Effector CD4-positive, alpha-beta T cell (primary cell): ENCODE measurements at regions not wholly inside any gene's neighbourhood (a gene's known extent, or its start where the extent isn't known, plus 50 kb on each side); places are given as distances from the start of the nearest gene placed in this dataset.

Experiments
- DNase-seq: peaks from one replicate; pipeline ENCODE4 v3.0.0-alpha.2; 2020

GRCh38 chr3:81439108-81439507 is 322.3 kb downstream of the GBE1 start:
- no peak for DNase-seq

GRCh38 chr3:81437683-81438082 is 323.8 kb downstream of the GBE1 start:
- DNase-seq, result no peak

- DNase-seq, result no peak
Measured at GRCh38 chr3:81436182-81436581, 325.3 kb downstream of the GBE1 start.

GRCh38 chr3:81435050-81435449 is 326.4 kb downstream of the GBE1 start:
- no peak for DNase-seq

- DNase-seq, result no peak
Measured at GRCh38 chr3:81434161-81434560, 327.3 kb downstream of the GBE1 start.

- DNase-seq, result no peak
Measured at GRCh38 chr3:81433675-81434074, 327.8 kb downstream of the GBE1 start.

GRCh38 chr3:81432456-81432855 is 329.0 kb downstream of the GBE1 start:
- no peak for DNase-seq

GRCh38 chr3:81426826-81427577 is 334.4 kb downstream of the GBE1 start:
- DNase-seq, result no peak

- DNase-seq, result no peak
Measured at GRCh38 chr3:81425198-81425868, 336.1 kb downstream of the GBE1 start.

- no peak for DNase-seq
Measured at GRCh38 chr3:81419228-81419627, 342.2 kb downstream of the GBE1 start.

- DNase-seq, result no peak
Measured at GRCh38 chr3:81416812-81417211, 344.6 kb downstream of the GBE1 start.

- DNase-seq, result no peak
Measured at GRCh38 chr3:81406318-81406717, 355.1 kb downstream of the GBE1 start.

- DNase-seq, result no peak
Measured at GRCh38 chr3:81395739-81396513, 365.5 kb downstream of the GBE1 start.

GRCh38 chr3:81394651-81395524 is 366.6 kb downstream of the GBE1 start:
- DNase-seq, result no peak

- DNase-seq, result no peak
Measured at GRCh38 chr3:81393251-81393650, 368.2 kb downstream of the GBE1 start.

- DNase-seq, result no peak
Measured at GRCh38 chr3:81390796-81391195, 370.6 kb downstream of the GBE1 start.

- no peak for DNase-seq
Measured at GRCh38 chr3:81388191-81388590, 373.3 kb downstream of the GBE1 start.

- no peak for DNase-seq
Measured at GRCh38 chr3:81382470-81382869, 379.0 kb downstream of the GBE1 start.

GRCh38 chr3:81380234-81380633 is 381.2 kb downstream of the GBE1 start:
- DNase-seq, result no peak

GRCh38 chr3:81378552-81379293 is 382.7 kb downstream of the GBE1 start:
- no peak for DNase-seq

GRCh38 chr3:81375921-81376320 is 385.5 kb downstream of the GBE1 start:
- no peak for DNase-seq

- no peak for DNase-seq
Measured at GRCh38 chr3:81364411-81364810, 397.0 kb downstream of the GBE1 start.
